HepG2 (cell line): ENCODE measurements at regions not wholly inside any gene's neighbourhood (a gene's known extent, or its start where the extent isn't known, plus 50 kb on each side); places are given as distances from the start of the nearest gene placed in this dataset.
A peak's percentile ranks its signal among the peaks of the same experiment; 100 is the strongest.

ENCODE experiments used
- AGO1 ChIP-seq: fragments of 200-400 bp; formaldehyde crosslinking; IDR thresholded peaks from 2 replicates; pipeline ENCODE4 v1.6.1; 2017; ENCODE audit warnings: mild to moderate bottlenecking, low read depth, low read length, moderate library complexity; ENCODE audit not compliant: poor library complexity, severe bottlenecking
- ARNTL ChIP-seq: sonication (generic); formaldehyde crosslinking; IDR thresholded peaks from 2 replicates; pipeline ENCODE4 v1.4.0; 2020; ENCODE audit warnings: mild to moderate bottlenecking, missing genetic modification reagents
- CBX1 ChIP-seq: IDR thresholded peaks from one replicate; pipeline ENCODE4 v1.6.1; 2016; ENCODE audit warnings: antibody characterized with exemption, low read depth
- FOXC1 ChIP-seq: sonication (generic); formaldehyde crosslinking; IDR thresholded peaks from 2 replicates; pipeline ENCODE4 v1.8.0; 2022; ENCODE audit warnings: mild to moderate bottlenecking, missing genetic modification reagents, borderline replicate concordance
- KDM3A ChIP-seq: IDR thresholded peaks from 2 replicates; pipeline ENCODE4 v1.6.1; 2018; ENCODE audit warnings: low read depth, missing compliant biosample characterization
- SMYD3 ChIP-seq: sonication (generic); formaldehyde crosslinking; IDR thresholded peaks from 2 replicates; pipeline ENCODE4 v1.8.1; 2023; ENCODE audit warnings: mild to moderate bottlenecking, missing genetic modification reagents
- TAF1 ChIP-seq: sonication (generic); formaldehyde crosslinking; IDR thresholded peaks from 2 replicates; pipeline ENCODE4 v1.4.0; 2020; ENCODE audit warnings: missing genetic modification reagents
- ZFP82 ChIP-seq: sonication (generic); formaldehyde crosslinking; IDR thresholded peaks from 2 replicates; pipeline ENCODE4 v1.5.1; 2020; ENCODE audit warnings: mild to moderate bottlenecking, missing genetic modification reagents, borderline replicate concordance
- ZMYM4 ChIP-seq: sonication (generic); formaldehyde crosslinking; IDR thresholded peaks from 2 replicates; pipeline ENCODE4 v1.8.1; 2023; ENCODE audit warnings: mild to moderate bottlenecking, missing genetic modification reagents
- TF ChIP-seq, protein P1 (sequence below), 2 experiments: fragments of 450-650 bp in 1 of 2; sonication (generic) in 1 of 2; formaldehyde crosslinking in 1 of 2; IDR thresholded peaks; 2 replicates each; pipeline versions ENCODE4 v1.6.1 to v1.8.0; 2016 to 2022; ENCODE audit warnings: antibody characterized with exemption in 1 of 2, mild to moderate bottlenecking in 1 of 2, missing genetic modification reagents in 1 of 2
- TF ChIP-seq, protein P2 (sequence below): sonication (generic); formaldehyde crosslinking; IDR thresholded peaks from 2 replicates; pipeline ENCODE4 v1.4.0; 2020; ENCODE audit warnings: missing genetic modification reagents, borderline replicate concordance
- TF ChIP-seq, protein P3 (sequence below): sonication (generic); formaldehyde crosslinking; conservative IDR thresholded peaks from 2 replicates; pipeline ENCODE4 v1.8.0; 2022; ENCODE audit warnings: missing genetic modification reagents

DNA sequence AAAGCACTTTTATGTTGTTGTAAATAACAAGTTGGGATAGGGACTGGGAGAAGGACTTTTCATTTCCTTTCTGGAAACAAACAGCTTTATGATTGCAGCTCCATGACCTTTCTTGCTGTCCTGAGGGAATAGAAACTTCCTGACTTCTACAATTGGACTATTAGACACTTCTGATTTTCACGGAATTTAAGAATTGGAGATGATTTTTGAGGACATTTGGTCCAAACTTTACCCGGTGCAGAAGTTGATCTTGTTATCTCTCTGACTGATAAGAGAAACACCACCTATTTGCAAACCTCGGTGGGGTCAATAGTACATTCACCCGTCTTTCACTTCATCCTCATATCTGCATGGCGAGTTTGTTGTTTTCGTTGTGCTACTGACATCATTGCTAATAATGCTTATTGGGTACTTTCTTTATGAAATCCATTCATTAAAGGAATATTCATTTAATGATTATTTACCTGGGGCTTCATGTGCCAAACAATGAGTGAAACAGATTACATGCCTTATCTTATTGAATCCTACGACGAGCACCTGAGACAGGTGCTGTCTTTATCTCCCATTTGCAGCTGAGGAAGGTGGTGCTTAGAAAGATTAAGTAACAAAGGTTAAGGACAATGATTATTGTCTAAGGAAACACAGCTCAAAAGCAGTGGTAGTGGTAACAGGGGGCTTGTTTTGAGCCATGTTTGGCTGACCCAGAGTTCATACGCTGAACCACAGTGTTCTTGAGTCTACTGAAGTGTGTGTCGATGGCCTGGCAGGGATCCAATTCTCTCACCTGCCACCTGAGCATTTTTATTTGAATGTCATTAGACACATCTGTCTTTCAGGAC lies 176.9 kb upstream of the FAM20A start (continued):
- TF ChIP-seq, protein P1, sequence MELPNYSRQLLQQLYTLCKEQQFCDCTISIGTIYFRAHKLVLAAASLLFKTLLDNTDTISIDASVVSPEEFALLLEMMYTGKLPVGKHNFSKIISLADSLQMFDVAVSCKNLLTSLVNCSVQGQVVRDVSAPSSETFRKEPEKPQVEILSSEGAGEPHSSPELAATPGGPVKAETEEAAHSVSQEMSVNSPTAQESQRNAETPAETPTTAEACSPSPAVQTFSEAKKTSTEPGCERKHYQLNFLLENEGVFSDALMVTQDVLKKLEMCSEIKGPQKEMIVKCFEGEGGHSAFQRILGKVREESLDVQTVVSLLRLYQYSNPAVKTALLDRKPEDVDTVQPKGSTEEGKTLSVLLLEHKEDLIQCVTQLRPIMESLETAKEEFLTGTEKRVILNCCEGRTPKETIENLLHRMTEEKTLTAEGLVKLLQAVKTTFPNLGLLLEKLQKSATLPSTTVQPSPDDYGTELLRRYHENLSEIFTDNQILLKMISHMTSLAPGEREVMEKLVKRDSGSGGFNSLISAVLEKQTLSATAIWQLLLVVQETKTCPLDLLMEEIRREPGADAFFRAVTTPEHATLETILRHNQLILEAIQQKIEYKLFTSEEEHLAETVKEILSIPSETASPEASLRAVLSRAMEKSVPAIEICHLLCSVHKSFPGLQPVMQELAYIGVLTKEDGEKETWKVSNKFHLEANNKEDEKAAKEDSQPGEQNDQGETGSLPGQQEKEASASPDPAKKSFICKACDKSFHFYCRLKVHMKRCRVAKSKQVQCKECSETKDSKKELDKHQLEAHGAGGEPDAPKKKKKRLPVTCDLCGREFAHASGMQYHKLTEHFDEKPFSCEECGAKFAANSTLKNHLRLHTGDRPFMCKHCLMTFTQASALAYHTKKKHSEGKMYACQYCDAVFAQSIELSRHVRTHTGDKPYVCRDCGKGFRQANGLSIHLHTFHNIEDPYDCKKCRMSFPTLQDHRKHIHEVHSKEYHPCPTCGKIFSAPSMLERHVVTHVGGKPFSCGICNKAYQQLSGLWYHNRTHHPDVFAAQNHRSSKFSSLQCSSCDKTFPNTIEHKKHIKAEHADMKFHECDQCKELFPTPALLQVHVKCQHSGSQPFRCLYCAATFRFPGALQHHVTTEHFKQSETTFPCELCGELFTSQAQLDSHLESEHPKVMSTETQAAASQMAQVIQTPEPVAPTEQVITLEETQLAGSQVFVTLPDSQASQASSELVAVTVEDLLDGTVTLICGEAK (IDR thresholded peaks at IDR 0.05) = no peak
- TF ChIP-seq, protein P1 (CRISPR knock-in tag; IDR thresholded peaks at IDR 0.05) = no peak
- TF ChIP-seq FOXC1 (CRISPR knock-in tag) (no peak), ZMYM4 (CRISPR knock-in tag) (peak; percentile 47; the same call in 1 of the 2 replicates), ZFP82 (CRISPR knock-in tag) (peak; percentile 57; the same call in 1 of the 2 replicates), SMYD3 (CRISPR knock-in tag) (0 out of 2 replicates have a peak, but pooled peaks have one; percentile 51), TAF1 (CRISPR knock-in tag) (peak; percentile 17; the same call in 1 of the 2 replicates), AGO1 (no peak), ARNTL (peak; percentile 68; the same call in 1 of the 2 replicates), CBX1 (no peak), KDM3A (0 out of 2 replicates have a peak, but pooled peaks have one; percentile 21)
- TF ChIP-seq, protein P2, sequence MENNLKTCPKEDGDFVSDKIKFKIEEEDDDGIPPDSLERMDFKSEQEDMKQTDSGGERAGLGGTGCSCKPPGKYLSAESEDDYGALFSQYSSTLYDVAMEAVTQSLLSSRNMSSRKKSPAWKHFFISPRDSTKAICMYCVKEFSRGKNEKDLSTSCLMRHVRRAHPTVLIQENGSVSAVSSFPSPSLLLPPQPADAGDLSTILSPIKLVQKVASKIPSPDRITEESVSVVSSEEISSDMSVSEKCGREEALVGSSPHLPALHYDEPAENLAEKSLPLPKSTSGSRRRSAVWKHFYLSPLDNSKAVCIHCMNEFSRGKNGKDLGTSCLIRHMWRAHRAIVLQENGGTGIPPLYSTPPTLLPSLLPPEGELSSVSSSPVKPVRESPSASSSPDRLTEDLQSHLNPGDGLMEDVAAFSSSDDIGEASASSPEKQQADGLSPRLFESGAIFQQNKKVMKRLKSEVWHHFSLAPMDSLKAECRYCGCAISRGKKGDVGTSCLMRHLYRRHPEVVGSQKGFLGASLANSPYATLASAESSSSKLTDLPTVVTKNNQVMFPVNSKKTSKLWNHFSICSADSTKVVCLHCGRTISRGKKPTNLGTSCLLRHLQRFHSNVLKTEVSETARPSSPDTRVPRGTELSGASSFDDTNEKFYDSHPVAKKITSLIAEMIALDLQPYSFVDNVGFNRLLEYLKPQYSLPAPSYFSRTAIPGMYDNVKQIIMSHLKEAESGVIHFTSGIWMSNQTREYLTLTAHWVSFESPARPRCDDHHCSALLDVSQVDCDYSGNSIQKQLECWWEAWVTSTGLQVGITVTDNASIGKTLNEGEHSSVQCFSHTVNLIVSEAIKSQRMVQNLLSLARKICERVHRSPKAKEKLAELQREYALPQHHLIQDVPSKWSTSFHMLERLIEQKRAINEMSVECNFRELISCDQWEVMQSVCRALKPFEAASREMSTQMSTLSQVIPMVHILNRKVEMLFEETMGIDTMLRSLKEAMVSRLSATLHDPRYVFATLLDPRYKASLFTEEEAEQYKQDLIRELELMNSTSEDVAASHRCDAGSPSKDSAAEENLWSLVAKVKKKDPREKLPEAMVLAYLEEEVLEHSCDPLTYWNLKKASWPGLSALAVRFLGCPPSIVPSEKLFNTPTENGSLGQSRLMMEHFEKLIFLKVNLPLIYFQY = no peak
- TF ChIP-seq, protein P3, sequence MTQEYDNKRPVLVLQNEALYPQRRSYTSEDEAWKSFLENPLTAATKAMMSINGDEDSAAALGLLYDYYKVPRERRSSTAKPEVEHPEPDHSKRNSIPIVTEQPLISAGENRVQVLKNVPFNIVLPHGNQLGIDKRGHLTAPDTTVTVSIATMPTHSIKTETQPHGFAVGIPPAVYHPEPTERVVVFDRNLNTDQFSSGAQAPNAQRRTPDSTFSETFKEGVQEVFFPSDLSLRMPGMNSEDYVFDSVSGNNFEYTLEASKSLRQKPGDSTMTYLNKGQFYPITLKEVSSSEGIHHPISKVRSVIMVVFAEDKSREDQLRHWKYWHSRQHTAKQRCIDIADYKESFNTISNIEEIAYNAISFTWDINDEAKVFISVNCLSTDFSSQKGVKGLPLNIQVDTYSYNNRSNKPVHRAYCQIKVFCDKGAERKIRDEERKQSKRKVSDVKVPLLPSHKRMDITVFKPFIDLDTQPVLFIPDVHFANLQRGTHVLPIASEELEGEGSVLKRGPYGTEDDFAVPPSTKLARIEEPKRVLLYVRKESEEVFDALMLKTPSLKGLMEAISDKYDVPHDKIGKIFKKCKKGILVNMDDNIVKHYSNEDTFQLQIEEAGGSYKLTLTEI (CRISPR knock-in tag) = no peak
